ENCODE measurements at regions not wholly inside any gene's neighbourhood (a gene's known extent, or its start where the extent isn't known, plus 50 kb on each side); places are given as distances from the start of the nearest gene placed in this dataset.
A peak's percentile ranks its signal among the peaks of the same experiment; 100 is the strongest.

DNA sequence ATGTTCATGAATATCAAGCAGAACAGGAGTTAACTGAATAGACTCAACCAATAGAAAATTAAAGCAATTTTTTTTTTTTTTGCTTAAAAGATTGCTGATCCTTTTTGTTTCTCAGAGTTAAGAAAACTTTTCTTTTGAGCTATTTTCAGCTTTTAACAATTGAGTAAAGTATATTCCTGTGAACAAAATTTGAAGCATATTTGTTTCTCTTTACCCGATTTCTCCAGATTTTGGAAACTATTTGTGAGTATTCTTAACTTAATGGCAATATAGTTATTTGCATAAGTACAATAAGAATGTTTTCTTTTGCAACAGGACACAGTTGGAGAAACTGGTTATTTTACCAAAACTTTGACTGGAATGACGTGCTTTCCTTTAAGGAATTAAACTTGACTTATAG is 53.4 kb upstream of the C15orf39 start:
- peaks cover 7% of the 10 kb centered on the region for H3K9me3 Mint-ChIP-seq
- DNase-seq (ENCODE audit: low spot score in 2 of 2, unreplicated experiment in 2 of 2), result no peak

DNA sequence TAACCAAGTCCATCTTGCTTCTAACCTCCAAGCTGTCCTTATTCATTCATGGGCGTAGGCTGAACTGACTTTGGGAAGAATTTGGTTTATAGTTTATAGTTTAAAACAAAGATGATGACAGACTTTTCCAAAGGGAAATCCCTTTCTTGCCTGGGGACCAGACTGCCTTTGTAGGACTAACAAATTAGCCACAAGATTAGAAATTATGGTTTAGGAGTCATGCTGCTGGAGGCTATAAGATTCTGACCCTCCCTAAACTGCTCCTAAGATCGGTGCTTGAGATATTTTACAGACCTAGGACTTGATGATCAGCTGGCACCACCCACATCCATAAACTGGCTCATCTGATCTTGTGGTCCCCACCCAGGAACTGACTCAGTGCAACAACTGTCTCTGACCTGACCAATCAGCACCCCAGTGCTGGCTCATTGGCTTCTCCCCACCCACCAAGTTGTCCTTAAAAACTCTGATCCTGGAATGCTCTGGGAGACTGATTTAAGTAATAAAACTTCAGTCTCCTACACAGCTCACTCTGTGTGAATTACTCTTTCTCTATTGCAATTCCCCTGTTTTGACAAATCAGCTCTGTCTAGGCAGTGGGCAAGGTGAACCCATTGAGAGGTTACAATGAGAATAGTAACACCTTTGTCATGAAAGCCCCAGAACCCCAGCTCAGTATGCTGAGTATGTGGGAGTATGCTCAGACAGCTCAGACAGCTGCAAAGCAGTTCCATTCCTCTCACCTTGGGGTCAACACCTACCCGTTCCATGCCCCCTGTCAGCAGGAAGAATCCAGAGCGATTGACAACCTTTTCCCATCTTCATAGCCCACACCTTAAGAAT is 51.6 kb upstream of the C15orf39 start:
- no peak for DNase-seq (ENCODE audit: low spot score in 2 of 2, unreplicated experiment in 2 of 2)
- no peak for TF ChIP-seq CTCF (IDR thresholded peaks at IDR 0.05; ENCODE audit: unreplicated experiment)
- Mint-ChIP-seq H3K4me3 (no peak overlapping the region), H3K27ac (peak overlapping the region; percentile 36), H3K4me1 (peaks cover 23% of the 10 kb centered on the region), H3K27me3 (ENCODE audit: low read depth) (no peaks in the 10 kb centered on the region), H3K9me3 (peaks cover 6% of the 10 kb centered on the region), H3K36me3 (peaks cover 3% of the 10 kb centered on the region)

More for the DNA sequence above, 53.4 kb upstream of the C15orf39 start:
- Mint-ChIP-seq H3K36me3 (peaks cover 4% of the 10 kb centered on the region), H3K27me3 (ENCODE audit: low read depth) (no peaks in the 10 kb centered on the region), H3K4me1 (peaks cover 13% of the 10 kb centered on the region), H3K27ac (no peak overlapping the region), H3K4me3 (no peak overlapping the region)
- TF ChIP-seq CTCF (IDR thresholded peaks at IDR 0.05; ENCODE audit: unreplicated experiment), result no peak

DNA sequence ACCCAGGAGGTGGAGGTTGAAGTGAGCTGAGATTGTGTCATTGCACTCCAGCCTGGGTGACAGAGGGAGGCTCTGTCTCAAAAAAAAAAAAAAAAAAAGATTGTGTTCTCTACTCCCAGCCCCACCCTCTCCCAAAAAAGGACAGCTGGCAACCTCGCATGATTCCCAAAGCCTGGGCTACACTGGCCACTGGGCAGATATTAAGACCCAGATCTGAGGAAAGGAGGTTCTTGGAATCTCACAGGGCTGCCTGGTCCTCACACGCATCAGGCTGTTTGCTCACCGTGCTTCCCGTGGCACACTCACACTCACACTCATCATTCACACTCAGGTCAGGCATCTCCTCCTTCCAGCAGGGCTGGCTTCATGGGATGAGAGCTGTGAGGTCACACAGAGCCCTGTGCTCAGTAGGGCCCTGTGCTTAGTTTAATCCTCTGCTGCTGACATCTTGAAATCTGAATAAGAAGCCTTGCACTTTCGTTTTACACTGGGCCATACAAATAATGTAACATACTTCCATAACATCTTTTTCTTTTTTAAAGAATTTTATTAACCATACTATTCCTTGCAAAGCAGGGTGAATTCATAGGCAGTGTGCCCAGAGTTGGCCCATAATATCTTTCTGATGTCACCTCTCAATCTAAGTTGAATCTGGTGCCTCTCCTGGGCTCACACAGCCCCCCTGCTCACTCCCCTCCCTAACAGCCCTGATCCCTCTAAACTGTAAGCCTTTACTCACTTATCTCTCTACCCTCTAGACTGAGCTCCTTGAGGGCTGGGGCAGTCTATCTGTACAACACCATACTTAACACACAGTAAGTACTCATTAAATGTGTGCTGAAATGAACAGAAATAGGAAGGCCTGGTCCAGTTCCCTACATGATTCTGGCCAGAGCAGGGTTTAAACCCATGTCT is 50.2 kb upstream of the C15orf39 start:
- peaks cover 26% of the 10 kb centered on the region for H3K4me1 Mint-ChIP-seq
- H3K4me3 Mint-ChIP-seq, result no peak overlapping the region
- H3K9me3 Mint-ChIP-seq, result peaks cover 6% of the 10 kb centered on the region
- H3K36me3 Mint-ChIP-seq, result peaks cover 3% of the 10 kb centered on the region
- DNase-seq (ENCODE audit: low spot score in 2 of 2, unreplicated experiment in 2 of 2), result no peak
- no peaks in the 10 kb centered on the region for H3K27me3 Mint-ChIP-seq (ENCODE audit: low read depth)
- peak overlapping the region; percentile 84 for H3K27ac Mint-ChIP-seq
- TF ChIP-seq CTCF (IDR thresholded peaks at IDR 0.05; ENCODE audit: unreplicated experiment), result no peak
